A673 (cell line): ENCODE measurements at regions not wholly inside any gene's neighbourhood (a gene's known extent, or its start where the extent isn't known, plus 50 kb on each side); places are given as distances from the start of the nearest gene placed in this dataset.

Experiments used
- CTCF ChIP-seq: fragments of 300-800, 200-600 bp; sonication (generic); conservative IDR thresholded peaks from 2 replicates; pipeline ENCODE4 v1.5.1; 2017; ENCODE audit warnings: low read depth, mild to moderate bottlenecking, antibody characterized with exemption, low read length, moderate library complexity, mixed read lengths
- EZH2 ChIP-seq: fragments of 200-600 bp; sonication (generic); IDR thresholded peaks from 2 replicates; pipeline ENCODE4 v1.6.1; 2017; ENCODE audit warnings: borderline replicate concordance, low read depth, mild to moderate bottlenecking, mixed read lengths, antibody characterized with exemption, low read length; ENCODE audit not compliant: poor library complexity, severe bottlenecking

GRCh38 chr7:51374936-51375335 is 58.3 kb upstream of the COBL start:
- TF ChIP-seq EZH2 = no peak
- TF ChIP-seq CTCF = no peak
